Tibial artery (tissue), 4 donors: ENCODE measurements at regions not wholly inside any gene's neighbourhood (a gene's known extent, or its start where the extent isn't known, plus 50 kb on each side); places are given as distances from the start of the nearest gene placed in this dataset.
A peak's percentile ranks its signal among the peaks of the same experiment; 100 is the strongest.

Source experiments
- DNase-seq, 2 donors: peaks; one replicate each; pipeline ENCODE4 v3.0.0-alpha.2; 2019
- H3K27ac ChIP-seq, 2 donors: fragments of 200-600 bp; sonication (generic) in 1 of 2; 1 replicate in 1 of 2; 2 replicates in 1 of 2; pipeline ENCODE4 v1.5.1; 2018 to 2019; ENCODE audit warnings: mild to moderate bottlenecking in 1 of 2
- H3K27me3 ChIP-seq, 2 donors: fragments of 200-600 bp; sonication (generic) in 1 of 2; one replicate each; pipeline versions ENCODE4 v1.5.1 to v1.6.0; 2016 to 2019
- H3K36me3 ChIP-seq, 3 donors: fragments of 200-600 bp; sonication (generic) in 2 of 3; one replicate each; pipeline ENCODE4 v1.5.1; 2016 to 2019; ENCODE audit warnings: mild to moderate bottlenecking in 2 of 3
- H3K4me1 ChIP-seq, 4 donors: fragments of 200-600 bp; sonication (generic) in 2 of 4; 1 replicate in 3 of 4; 2 replicates in 1 of 4; pipeline ENCODE4 v1.5.1; 2016 to 2019
- H3K4me3 ChIP-seq, 2 donors: fragments of 200-600 bp; sonication (generic) in 1 of 2; 1 replicate in 1 of 2; 2 replicates in 1 of 2; pipeline ENCODE4 v1.5.1; 2018 to 2019; ENCODE audit warnings: mild to moderate bottlenecking in 2 of 2
- H3K9me3 ChIP-seq, 3 donors: fragments of 200-600 bp; sonication (generic) in 1 of 3; one replicate each; pipeline ENCODE4 v1.5.1; 2016 to 2019
- intact Hi-C: fragments of 100-400 bp; cut with DNase I; formaldehyde crosslinking; loops from one replicate; pipeline ENCODE4 v1.15.0; 2023; ENCODE audit warnings: low total_unique reads
- TF ChIP-seq, protein P1 (sequence below), 2 experiments: fragments of 200-600 bp in 1 of 2; fragments of 450-650 bp in 1 of 2; IDR thresholded peaks; one replicate each; pipeline ENCODE4 v1.5.1; 2017 to 2019; ENCODE audit warnings: antibody characterized with exemption in 2 of 2, mild to moderate bottlenecking in 1 of 2, moderate library complexity in 1 of 2

DNA sequence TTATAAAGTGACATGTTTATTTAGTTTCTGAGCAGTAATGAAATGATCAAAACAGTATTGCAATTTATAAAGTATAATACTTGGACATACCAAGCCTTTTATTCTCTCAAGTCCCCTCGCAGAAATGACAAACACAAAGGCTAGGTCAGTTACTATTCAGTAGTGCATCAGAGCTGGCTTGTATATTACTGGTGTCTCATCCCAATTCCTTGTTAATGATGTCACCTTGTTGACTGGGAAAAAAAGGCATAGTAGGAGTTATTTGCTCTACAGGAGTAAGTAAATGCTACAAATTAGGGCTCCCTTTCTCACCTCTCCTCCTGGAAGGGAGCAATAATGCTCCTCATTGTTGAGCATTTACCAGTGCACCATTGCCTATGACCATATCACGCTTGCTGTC, 317.6 kb downstream of the CHL1 start:
- no peak overlapping the region for H3K27ac ChIP-seq
- TF ChIP-seq, protein P1, sequence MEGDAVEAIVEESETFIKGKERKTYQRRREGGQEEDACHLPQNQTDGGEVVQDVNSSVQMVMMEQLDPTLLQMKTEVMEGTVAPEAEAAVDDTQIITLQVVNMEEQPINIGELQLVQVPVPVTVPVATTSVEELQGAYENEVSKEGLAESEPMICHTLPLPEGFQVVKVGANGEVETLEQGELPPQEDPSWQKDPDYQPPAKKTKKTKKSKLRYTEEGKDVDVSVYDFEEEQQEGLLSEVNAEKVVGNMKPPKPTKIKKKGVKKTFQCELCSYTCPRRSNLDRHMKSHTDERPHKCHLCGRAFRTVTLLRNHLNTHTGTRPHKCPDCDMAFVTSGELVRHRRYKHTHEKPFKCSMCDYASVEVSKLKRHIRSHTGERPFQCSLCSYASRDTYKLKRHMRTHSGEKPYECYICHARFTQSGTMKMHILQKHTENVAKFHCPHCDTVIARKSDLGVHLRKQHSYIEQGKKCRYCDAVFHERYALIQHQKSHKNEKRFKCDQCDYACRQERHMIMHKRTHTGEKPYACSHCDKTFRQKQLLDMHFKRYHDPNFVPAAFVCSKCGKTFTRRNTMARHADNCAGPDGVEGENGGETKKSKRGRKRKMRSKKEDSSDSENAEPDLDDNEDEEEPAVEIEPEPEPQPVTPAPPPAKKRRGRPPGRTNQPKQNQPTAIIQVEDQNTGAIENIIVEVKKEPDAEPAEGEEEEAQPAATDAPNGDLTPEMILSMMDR (IDR thresholded peaks at IDR 0.05) = no peak
- peaks cover 0 to 9% (median 0%) of the 10 kb centered on the region in 4 donors for H3K4me1 ChIP-seq
- no peaks in the 10 kb centered on the region for H3K9me3 ChIP-seq
- no peak overlapping the region for H3K4me3 ChIP-seq
- no peak for DNase-seq
- H3K27me3 ChIP-seq = no peaks in the 10 kb centered on the region
- H3K36me3 ChIP-seq = no peaks in the 10 kb centered on the region
- intact Hi-C loops = no loop called here

DNA sequence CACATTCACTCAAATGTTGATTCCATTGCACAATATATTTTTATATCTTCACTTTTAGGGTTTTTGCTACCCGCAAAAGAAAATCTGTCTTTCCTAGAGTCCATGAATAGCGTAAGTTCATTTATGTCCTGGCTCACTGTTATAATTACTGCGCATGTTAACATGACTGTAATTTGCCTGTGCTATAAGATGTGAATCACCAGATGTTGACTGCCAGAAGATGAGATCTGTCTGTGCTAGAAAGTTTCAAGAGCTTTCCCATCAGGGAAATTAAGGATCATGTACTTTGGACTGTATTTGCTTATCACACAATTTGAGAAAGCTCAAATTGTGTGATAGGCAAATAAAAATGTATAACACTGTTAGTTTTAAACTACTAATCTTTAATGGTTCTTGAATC, 322.5 kb downstream of the CHL1 start:
- intact Hi-C loops = no loop called here
- DNase-seq = no peak
- Histone ChIP-seq H3K27ac (no peak overlapping the region), H3K4me1 (peaks cover 0 to 4% (median 0%) of the 10 kb centered on the region in 4 donors), H3K4me3 (no peak overlapping the region), H3K9me3 (no peaks in the 10 kb centered on the region), H3K27me3 (no peaks in the 10 kb centered on the region), H3K36me3 (no peaks in the 10 kb centered on the region)
- TF ChIP-seq, protein P1 (IDR thresholded peaks at IDR 0.05) = no peak

DNA sequence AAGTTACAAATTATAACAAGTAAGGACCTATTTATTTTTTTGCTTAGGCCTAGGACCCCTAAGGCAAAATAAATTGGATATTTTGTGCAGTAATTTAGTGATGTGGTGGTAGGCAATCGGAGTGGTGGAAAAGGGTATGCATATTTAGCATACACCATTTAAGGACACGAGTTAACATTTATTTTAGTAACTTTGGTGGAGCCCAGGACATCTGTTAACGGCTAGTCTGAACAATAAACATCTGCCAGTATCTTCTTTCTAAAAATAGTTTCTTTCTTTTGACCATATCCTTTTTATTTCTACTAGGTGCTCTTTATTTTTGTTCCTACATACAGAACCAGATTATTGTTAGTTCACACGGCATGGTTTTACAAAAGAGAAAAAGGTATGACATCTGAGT, 326.3 kb downstream of the CHL1 start:
- Histone ChIP-seq H3K9me3 (no peaks in the 10 kb centered on the region), H3K4me3 (no peak overlapping the region), H3K27me3 (no peaks in the 10 kb centered on the region), H3K36me3 (no peaks in the 10 kb centered on the region), H3K4me1 (no peaks in the 10 kb centered on the region), H3K27ac (no peak overlapping the region)
- intact Hi-C loops = no loop called here
- TF ChIP-seq, protein P1 (IDR thresholded peaks at IDR 0.05) = no peak
- DNase-seq = no peak

DNA sequence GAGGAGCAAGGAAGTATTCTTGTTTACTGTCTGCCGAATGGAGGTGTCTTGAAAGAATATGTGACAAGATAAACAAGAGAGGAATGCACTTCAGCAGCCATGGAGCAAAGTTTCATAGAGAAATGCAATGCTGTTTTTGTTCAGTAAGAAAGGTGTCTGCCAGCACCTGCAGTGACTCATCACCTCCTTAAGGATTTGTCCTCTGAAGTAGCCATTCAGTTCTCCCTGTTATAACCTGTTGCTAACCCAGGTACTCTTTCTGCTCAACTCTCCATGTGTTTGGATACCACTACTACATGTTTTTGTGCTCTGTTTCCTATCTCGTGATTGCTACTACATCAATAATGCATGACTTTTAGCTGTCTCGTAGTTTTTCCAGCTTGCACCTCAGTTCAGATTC, 328.9 kb downstream of the CHL1 start:
- TF ChIP-seq, protein P1 (IDR thresholded peaks at IDR 0.05) = no peak
- intact Hi-C loops = no loop called here

DNA sequence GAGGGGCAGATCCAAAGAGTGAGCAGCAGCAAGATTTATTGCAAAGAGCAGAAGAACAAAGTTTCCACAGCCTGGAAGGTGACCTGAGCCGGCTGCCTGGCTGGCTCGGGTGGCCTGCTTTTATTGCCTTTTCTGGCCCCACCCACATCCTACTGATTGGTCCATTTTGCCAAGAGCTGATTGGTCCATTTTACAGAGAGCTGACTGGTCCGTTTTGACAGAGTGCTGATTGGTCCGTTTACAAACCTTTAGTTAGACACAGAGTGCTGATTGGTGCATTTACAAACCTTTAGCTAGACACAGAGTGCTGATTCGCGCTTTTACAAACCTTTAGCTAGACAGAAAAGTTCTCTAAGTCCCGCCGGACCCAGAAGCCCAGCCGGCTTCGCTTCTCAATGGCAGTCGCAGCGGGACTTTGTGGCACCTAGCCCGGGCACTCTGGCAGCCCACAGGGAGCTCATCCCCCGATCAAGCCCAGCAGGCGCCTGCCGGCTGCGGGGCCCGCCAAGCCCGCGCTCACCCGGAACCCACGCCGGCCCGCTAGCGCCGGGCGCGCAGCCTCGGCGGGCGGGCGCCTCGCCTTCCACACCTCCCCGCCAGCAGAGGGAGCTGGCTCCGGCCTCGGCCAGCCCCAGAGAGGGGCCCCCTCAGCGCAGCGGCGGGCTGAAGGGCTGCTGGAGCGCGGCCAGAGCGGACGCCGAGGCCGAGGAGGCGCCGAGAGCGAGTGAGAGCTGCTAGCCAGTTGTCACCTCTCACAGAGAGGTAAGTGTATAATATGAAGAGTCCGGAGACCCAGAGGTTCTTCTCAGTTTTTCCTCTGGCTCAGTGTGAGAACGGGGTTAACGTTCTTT, 339.2 kb downstream of the CHL1 start:
- no peaks in the 10 kb centered on the region for H3K4me1 ChIP-seq
- H3K4me3 ChIP-seq = peak overlapping the region; percentile 38 to 43
- peak overlapping the region in 1 of 2 donors; percentile 30 for H3K27ac ChIP-seq
- DNase-seq = no peak
- no peaks in the 10 kb centered on the region for H3K36me3 ChIP-seq
- TF ChIP-seq, protein P1 (IDR thresholded peaks at IDR 0.05) = no peak
- H3K9me3 ChIP-seq = peaks cover 0 to 3% (median 0%) of the 10 kb centered on the region in 3 donors
- intact Hi-C loops = no loop called here
- H3K27me3 ChIP-seq = no peaks in the 10 kb centered on the region

More for the DNA sequence above, 328.9 kb downstream of the CHL1 start:
- no peak for DNase-seq
- Histone ChIP-seq H3K27me3 (no peaks in the 10 kb centered on the region), H3K9me3 (no peaks in the 10 kb centered on the region), H3K36me3 (no peaks in the 10 kb centered on the region), H3K27ac (no peak overlapping the region), H3K4me3 (no peak overlapping the region), H3K4me1 (no peaks in the 10 kb centered on the region)
